Common myeloid progenitor, CD34-positive (primary cell): ENCODE measurements at regions not wholly inside any gene's neighbourhood (a gene's known extent, or its start where the extent isn't known, plus 50 kb on each side); places are given as distances from the start of the nearest gene placed in this dataset.

ENCODE experiments used
- CTCF ChIA-PET: fragments of 350-600 bp; sonication (Branson Sonifier 250); formaldehyde crosslinking; loops from one replicate; lab custom pipeline; 2021; ENCODE audit warnings: antibody characterized with exemption; lab: Charles Lee
- POLR2A ChIA-PET: fragments of 350-600 bp; sonication (Branson Sonifier 250); formaldehyde crosslinking; loops from one replicate; lab custom pipeline; 2021; ENCODE audit warnings: antibody characterized with exemption; lab: Charles Lee
- DNase-seq, 3 donors: peaks; one replicate each; pipeline versions ENCODE4 v3.0.0 to v3.0.0-alpha.2; 2013
- H3K27ac ChIP-seq, 2 experiments: 1 replicate in 1 of 2; 2 replicates in 1 of 2; pipeline ENCODE4 v1.7.0; 2013; ENCODE audit warnings: inconsistent platforms in 2 of 2, low read length in 2 of 2, mild to moderate bottlenecking in 2 of 2, low read depth in 1 of 2, moderate library complexity in 1 of 2; ENCODE audit not compliant: severe bottlenecking in 2 of 2, insufficient read depth in 1 of 2, poor library complexity in 1 of 2
- H3K27me3 ChIP-seq, 5 experiments: replicated peaks in 2 of 5; 1 replicate in 3 of 5; 2 replicates in 2 of 5; pipeline versions ENCODE4 v1.6.1 to v1.7.0; 2013; ENCODE audit warnings: low read length in 4 of 5, mild to moderate bottlenecking in 2 of 5, moderate library complexity in 2 of 5, inconsistent platforms in 1 of 5; ENCODE audit not compliant: insufficient read depth in 5 of 5, control insufficient read depth in 4 of 5
- H3K36me3 ChIP-seq, 4 experiments: 1 replicate in 2 of 4; 2 replicates in 2 of 4; pipeline versions ENCODE4 v1.6.1 to v1.7.0; 2013; ENCODE audit warnings: low read length in 3 of 4, control low read depth in 1 of 4, mild to moderate bottlenecking in 1 of 4; ENCODE audit not compliant: control insufficient read depth in 4 of 4, insufficient read depth in 4 of 4
- H3K4me1 ChIP-seq, 4 experiments: 1 replicate in 3 of 4; 2 replicates in 1 of 4; pipeline versions ENCODE4 v1.6.1 to v1.7.1; 2013; ENCODE audit warnings: low read length in 3 of 4, mild to moderate bottlenecking in 3 of 4, control low read depth in 1 of 4, inconsistent platforms in 1 of 4, moderate library complexity in 1 of 4; ENCODE audit not compliant: control insufficient read depth in 4 of 4, insufficient read depth in 4 of 4; ENCODE audit errors: control extremely low read depth in 1 of 4
- H3K4me3 ChIP-seq, 7 experiments: 1 replicate in 4 of 7; 2 replicates in 3 of 7; pipeline versions ENCODE4 v1.5.1 to v1.7.0; 2013; ENCODE audit warnings: mild to moderate bottlenecking in 7 of 7, low read length in 6 of 7, moderate library complexity in 6 of 7, inconsistent platforms in 2 of 7, low read depth in 2 of 7, control low read depth in 1 of 7; ENCODE audit not compliant: insufficient read depth in 4 of 7, control insufficient read depth in 1 of 7; ENCODE audit errors: extremely low read depth in 1 of 7
- H3K9me3 ChIP-seq, 5 experiments: 1 replicate in 4 of 5; 2 replicates in 1 of 5; pipeline versions ENCODE4 v1.6.1 to v1.7.1; 2013; ENCODE audit warnings: low read length in 4 of 5, mild to moderate bottlenecking in 2 of 5, inconsistent platforms in 1 of 5, low read depth in 1 of 5, moderate library complexity in 1 of 5; ENCODE audit not compliant: control insufficient read depth in 4 of 5, insufficient read depth in 2 of 5; ENCODE audit errors: control extremely low read depth in 1 of 5
- WGBS: methylation state at CpG from one replicate; pipeline ENCODE4 v1.1.5; 2013; ENCODE audit not compliant: insufficient coverage; 5-methylcytosine and 5-hydroxymethylcytosine counted together

DNA sequence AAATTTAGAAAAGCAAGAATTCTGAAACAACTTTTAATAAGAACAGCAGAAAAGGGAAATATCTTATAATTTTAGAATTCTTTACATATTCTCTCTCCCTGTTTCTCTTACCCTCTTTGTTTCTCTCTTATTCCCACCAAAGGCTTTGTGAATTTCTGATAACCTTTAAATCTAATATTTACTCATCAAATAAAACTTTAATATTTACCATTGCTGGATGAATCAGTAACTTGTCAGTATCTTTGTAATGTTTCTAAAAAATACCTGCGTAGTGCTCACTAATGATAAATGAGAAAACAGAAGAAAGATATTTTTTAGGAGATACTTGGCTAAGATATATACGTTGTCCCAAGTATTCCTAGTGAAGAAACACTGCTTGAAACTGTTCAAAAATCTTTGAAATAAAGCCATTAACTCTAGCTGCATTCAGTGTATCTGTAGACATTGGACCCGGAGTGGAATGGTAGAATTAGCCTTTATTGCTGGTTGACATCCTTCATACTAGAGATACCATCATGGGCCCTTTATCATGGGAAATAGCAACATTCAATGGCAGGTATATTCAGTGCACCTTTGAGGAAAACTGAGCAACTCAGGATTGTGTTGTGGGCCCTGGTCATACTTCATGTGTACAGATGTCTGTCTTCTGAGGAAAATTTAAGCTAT, 2160.4 kb downstream of the MAT2B start:
- no peak overlapping the region for H3K27ac ChIP-seq
- H3K36me3 ChIP-seq: no peaks in the 10 kb centered on the region
- H3K9me3 ChIP-seq: peaks cover 0 to 2% (median 0%) of the 10 kb centered on the region in 5 experiments
- ChIA-PET CTCF (no interaction called here), POLR2A (no interaction called here)
- H3K27me3 ChIP-seq: no peaks in the 10 kb centered on the region
- H3K4me1 ChIP-seq: no peaks in the 10 kb centered on the region
- WGBS: 100% methylated on average over 2 of the region's 3 CpGs
- H3K4me3 ChIP-seq: no peak overlapping the region
- no peak for DNase-seq

DNA sequence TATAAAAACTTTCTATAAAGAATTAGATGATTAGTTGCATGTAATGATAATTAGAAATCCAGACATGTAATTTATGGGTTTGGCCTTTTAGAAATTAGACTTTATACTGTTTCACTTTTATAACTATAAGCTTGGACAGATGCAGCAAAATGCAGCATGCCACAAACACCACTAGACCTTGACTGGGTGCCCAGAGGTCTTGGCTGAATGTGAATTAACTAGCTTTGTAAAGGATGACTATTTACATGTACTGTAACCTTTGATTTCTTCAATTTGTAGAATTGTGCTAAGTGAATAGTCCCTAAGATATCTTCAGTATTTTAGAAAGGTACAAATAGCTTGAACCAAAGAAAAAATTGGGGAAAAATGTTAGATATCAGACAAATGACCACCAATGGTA, 2168.1 kb downstream of the MAT2B start:
- Histone ChIP-seq H3K4me1 (no peaks in the 10 kb centered on the region), H3K36me3 (no peaks in the 10 kb centered on the region), H3K4me3 (no peak overlapping the region), H3K27me3 (no peaks in the 10 kb centered on the region), H3K9me3 (peaks cover 0 to 4% (median 0%) of the 10 kb centered on the region in 5 experiments), H3K27ac (no peak overlapping the region)
- no peak for DNase-seq
- ChIA-PET CTCF (no interaction called here), POLR2A (no interaction called here)

DNA sequence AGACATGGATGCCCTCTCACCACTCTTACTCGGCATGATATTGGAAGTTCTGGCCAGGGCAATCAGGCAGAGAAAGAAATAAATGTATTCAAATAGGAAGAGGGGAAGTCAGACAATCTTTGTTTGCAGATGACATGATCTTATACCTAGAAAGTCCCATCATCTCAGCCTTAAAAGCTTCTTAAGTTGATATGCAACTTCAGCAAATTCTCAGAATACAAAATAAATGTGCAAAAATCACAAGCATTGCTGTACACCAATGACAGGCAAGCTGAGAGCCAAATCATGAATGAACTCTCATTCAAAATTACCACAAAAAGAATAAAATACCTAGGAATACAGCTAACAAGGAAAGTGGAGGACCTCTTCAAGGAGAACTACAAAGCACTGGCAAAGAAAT, 2190.4 kb downstream of the MAT2B start:
- no peaks in the 10 kb centered on the region for H3K4me1 ChIP-seq
- CTCF ChIA-PET: no interaction called here
- DNase-seq: no peak
- POLR2A ChIA-PET: no interaction called here
- H3K36me3 ChIP-seq: no peaks in the 10 kb centered on the region
- no peak overlapping the region for H3K27ac ChIP-seq
- no CpG with 5 or more reads among the region's 1 CpG for WGBS
- H3K27me3 ChIP-seq: no peaks in the 10 kb centered on the region
- H3K4me3 ChIP-seq: no peak overlapping the region
- H3K9me3 ChIP-seq: peaks cover 0 to 4% (median 0%) of the 10 kb centered on the region in 5 experiments

DNA sequence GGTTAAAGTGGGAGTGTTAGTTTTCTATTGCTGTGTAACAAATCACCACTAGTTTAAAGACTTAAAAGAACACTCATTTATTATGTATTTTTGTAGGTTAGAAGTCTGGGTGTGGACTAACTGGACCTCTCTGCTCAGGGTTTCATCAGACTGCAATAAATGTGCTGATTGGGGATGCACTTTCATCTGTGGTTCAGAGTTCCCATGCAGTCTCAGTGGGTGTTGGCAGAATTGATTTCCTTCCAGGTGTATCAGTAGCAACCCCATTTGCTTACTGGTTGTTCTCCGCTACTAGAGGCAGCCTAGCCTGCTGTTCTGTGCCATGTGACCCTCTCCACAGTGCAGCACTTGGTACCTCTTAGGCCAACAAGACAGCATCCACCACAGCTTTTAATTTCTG, 2200.5 kb downstream of the MAT2B start:
- ChIA-PET POLR2A (no interaction called here), CTCF (no interaction called here)
- WGBS: 100% methylated on average over 1 of the region's 1 CpG
- H3K36me3 ChIP-seq: no peaks in the 10 kb centered on the region
- no peak for DNase-seq
- H3K9me3 ChIP-seq: no peaks in the 10 kb centered on the region
- no peaks in the 10 kb centered on the region for H3K27me3 ChIP-seq
- no peaks in the 10 kb centered on the region for H3K4me1 ChIP-seq
- no peak overlapping the region for H3K4me3 ChIP-seq
- no peak overlapping the region for H3K27ac ChIP-seq

DNA sequence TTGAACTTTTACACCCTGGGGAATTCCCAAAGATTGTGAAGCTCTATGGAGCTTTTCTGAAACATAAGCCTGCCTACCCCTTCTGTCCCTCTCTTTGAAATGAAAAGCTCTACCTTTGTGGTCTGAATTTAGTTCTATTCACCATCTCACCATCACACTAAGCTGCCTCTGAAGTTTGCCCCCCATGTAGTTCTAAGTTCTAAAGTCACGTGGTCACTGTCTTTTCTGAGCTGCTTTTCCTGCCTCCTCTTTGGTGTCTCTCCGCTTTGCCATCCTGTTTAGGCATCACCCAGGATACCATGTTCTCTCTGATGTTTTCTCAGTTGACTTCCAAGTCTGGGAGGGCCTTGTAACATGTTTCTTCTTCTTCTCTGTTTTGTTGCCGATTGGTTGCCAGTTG, 2206.6 kb downstream of the MAT2B start:
- 88% methylated on average over 2 of the region's 3 CpGs for WGBS

DNA sequence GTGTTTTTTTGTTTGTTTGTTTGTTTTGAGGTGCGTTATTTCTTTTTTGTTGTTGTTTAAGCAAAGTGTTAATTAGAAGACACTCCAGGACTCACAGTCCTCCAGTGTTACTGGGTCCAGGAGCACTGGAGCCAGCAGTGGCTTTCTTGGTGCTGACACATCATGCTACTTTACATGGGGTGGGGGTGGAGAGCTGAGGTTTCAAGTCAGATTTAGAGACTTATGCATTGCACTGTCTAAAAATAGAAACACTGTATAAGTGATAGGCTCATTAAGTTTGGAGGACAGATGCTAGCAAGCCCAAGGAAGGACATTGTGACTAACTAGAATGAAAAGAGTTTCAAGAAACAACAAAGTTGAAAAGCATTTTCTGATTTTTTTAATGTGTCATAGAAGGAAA, 2209.2 kb downstream of the MAT2B start:
- Histone ChIP-seq H3K9me3 (no peaks in the 10 kb centered on the region), H3K4me1 (no peaks in the 10 kb centered on the region), H3K36me3 (no peaks in the 10 kb centered on the region), H3K4me3 (no peak overlapping the region), H3K27me3 (no peaks in the 10 kb centered on the region), H3K27ac (no peak overlapping the region)
- ChIA-PET POLR2A (no interaction called here), CTCF (no interaction called here)
- no peak for DNase-seq
- no CpG with 5 or more reads among the region's 1 CpG for WGBS

More for the DNA sequence above, 2206.6 kb downstream of the MAT2B start:
- H3K36me3 ChIP-seq: no peaks in the 10 kb centered on the region
- H3K27ac ChIP-seq: no peak overlapping the region
- CTCF ChIA-PET: no interaction called here
- no peaks in the 10 kb centered on the region for H3K9me3 ChIP-seq
- H3K4me3 ChIP-seq: no peak overlapping the region
- H3K4me1 ChIP-seq: no peaks in the 10 kb centered on the region
- no peak for DNase-seq
- H3K27me3 ChIP-seq: no peaks in the 10 kb centered on the region
- POLR2A ChIA-PET: no interaction called here

DNA sequence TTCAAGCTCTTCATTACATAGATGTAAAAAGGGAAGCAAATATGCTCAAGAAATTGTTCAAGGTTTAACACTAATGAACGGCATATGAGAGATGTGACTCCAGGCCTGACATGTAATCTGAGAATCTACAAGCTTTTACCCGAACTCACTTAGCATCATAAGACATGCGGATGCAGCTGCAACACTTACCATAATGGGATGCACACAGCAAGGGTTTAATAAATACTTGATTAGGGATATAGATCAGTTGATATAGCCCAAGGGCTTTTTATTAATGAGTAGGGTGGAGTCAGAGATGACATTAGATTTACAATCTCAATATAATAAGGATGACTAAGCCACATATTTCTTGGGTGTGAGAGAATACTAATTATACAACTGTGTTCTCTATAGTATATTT, 2215.5 kb downstream of the MAT2B start:
- no peak overlapping the region for H3K27ac ChIP-seq
- ChIA-PET POLR2A (no interaction called here), CTCF (no interaction called here)
- H3K9me3 ChIP-seq: no peaks in the 10 kb centered on the region
- H3K4me3 ChIP-seq: no peak overlapping the region
- 100% methylated on average over 1 of the region's 3 CpGs for WGBS
- no peaks in the 10 kb centered on the region for H3K4me1 ChIP-seq
- no peak for DNase-seq
- no peaks in the 10 kb centered on the region for H3K36me3 ChIP-seq
- no peaks in the 10 kb centered on the region for H3K27me3 ChIP-seq
